GM21367 (cell line): ENCODE measurements at regions not wholly inside any gene's neighbourhood (a gene's known extent, or its start where the extent isn't known, plus 50 kb on each side); places are given as distances from the start of the nearest gene placed in this dataset.
"Not testable (repeated sequence)": the region's sequence is repeated elsewhere in the genome, so short reads cannot be mapped to it uniquely, and the experiment has no call there.

Source experiments
- ATAC-seq: cut with Tn5 transposase; IDR thresholded peaks from one replicate; pipeline ENCODE4 v1.9.1; 2021; ENCODE audit not compliant: unreplicated experiment

GRCh38 chr13:110809871-110810486 lies 96.5 kb downstream of the ING1 start:
- ATAC-seq: no peak

- no peak for ATAC-seq
These were observed 97.7 kb downstream of the ING1 start for GRCh38 chr13:110811008-110811720.

- ATAC-seq: no peak
These were observed 98.2 kb downstream of the ING1 start for GRCh38 chr13:110811771-110812120.

- no peak for ATAC-seq
These were observed 98.8 kb downstream of the ING1 start for GRCh38 chr13:110812121-110812868.

- no peak for ATAC-seq
These were observed 99.6 kb downstream of the ING1 start for GRCh38 chr13:110812869-110813645.

GRCh38 chr13:110813646-110814624 lies 100.4 kb downstream of the ING1 start:
- no peak for ATAC-seq

- no peak for ATAC-seq
These were observed 99.2 kb downstream of the ANKRD10 start for GRCh38 chr13:110815471-110816204.

- no peak for ATAC-seq
These were observed 98.4 kb downstream of the ANKRD10 start for GRCh38 chr13:110816500-110816899.

- no peak for ATAC-seq
These were observed 97.7 kb downstream of the ANKRD10 start for GRCh38 chr13:110817143-110817542.

GRCh38 chr13:110818747-110819146 lies 96.1 kb downstream of the ANKRD10 start:
- ATAC-seq: no peak

- peak; percentile 95 for ATAC-seq
These were observed 95.5 kb downstream of the ANKRD10 start for GRCh38 chr13:110819203-110820014.

GRCh38 chr13:110820322-110820721 lies 94.5 kb downstream of the ANKRD10 start:
- ATAC-seq: no peak

GRCh38 chr13:110821837-110822668 lies 92.8 kb downstream of the ANKRD10 start:
- ATAC-seq: not testable (repeated sequence)

GRCh38 chr13:110822669-110822945 lies 92.3 kb downstream of the ANKRD10 start:
- ATAC-seq: no peak

GRCh38 chr13:110824702-110825300 lies 90.1 kb downstream of the ANKRD10 start:
- no peak for ATAC-seq

GRCh38 chr13:110825516-110825915 lies 89.4 kb downstream of the ANKRD10 start:
- no peak for ATAC-seq

GRCh38 chr13:110826101-110826500 lies 88.8 kb downstream of the ANKRD10 start:
- no peak for ATAC-seq
